ENCODE measurements at regions not wholly inside any gene's neighbourhood (a gene's known extent, or its start where the extent isn't known, plus 50 kb on each side); places are given as distances from the start of the nearest gene placed in this dataset.
"Not testable (repeated sequence)": the region's sequence is repeated elsewhere in the genome, so short reads cannot be mapped to it uniquely, and the experiment has no call there.

DNA sequence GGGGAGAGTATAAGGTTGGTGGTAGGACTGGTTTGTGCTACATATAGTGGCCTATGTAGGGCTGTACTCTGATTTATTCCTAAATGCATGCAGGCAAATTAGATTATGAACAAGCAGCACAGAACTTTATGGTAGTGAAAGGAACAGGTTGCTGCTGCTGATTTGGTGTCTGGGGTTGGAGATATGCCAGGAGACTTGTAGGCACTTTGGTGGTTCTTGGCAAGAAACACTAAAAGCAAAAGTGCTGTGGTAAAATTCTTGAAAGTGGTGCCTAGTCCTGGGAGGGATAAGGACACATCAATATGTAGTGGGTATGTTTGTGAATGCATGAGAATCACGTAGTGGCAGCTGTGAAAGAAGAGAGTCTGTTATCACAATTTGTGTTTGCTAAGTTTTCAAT lies 2126.0 kb downstream of the TP53TG3F start:
- no peak for DNase-seq

DNA sequence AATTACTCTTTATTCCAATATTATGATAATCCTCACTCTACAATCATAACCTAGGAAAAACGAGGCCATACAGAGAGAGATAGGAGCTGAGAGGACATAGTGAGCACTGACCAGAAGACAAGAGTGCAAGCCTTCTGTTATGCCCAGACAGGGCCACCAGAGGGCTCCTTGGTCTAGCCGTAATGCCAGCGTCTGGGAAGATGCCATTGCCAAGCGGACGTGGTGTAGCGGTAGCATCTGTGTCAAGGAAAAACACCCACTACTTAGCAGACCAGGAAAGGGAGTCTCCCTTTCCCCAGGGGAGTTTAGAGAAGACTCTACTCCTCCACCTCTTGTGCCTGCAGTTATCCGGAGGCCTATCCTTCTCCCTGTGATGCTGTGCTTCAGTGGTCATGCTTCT lies 2131.5 kb downstream of the TP53TG3F start:
- DNase-seq = not testable (repeated sequence)

DNA sequence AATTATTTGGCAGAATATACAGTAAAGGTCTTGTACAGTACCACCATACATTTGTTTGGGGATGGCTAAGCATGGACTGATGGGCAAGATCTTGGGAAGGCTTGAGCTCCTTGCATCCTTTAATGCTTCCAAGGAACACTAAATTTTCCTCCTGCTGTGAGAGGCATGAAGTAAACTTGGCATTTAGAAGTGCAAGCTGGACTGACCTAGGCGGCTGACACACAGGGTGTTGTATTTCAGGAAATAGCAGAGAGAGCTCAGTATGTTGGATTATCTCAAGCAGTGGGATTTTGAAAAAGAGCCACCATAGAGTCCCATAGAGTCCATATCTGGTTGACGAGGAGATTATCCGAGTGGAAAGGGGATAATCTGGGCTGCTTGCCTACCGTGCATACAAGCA lies 2137.1 kb downstream of the TP53TG3F start:
- no peak for DNase-seq

DNA sequence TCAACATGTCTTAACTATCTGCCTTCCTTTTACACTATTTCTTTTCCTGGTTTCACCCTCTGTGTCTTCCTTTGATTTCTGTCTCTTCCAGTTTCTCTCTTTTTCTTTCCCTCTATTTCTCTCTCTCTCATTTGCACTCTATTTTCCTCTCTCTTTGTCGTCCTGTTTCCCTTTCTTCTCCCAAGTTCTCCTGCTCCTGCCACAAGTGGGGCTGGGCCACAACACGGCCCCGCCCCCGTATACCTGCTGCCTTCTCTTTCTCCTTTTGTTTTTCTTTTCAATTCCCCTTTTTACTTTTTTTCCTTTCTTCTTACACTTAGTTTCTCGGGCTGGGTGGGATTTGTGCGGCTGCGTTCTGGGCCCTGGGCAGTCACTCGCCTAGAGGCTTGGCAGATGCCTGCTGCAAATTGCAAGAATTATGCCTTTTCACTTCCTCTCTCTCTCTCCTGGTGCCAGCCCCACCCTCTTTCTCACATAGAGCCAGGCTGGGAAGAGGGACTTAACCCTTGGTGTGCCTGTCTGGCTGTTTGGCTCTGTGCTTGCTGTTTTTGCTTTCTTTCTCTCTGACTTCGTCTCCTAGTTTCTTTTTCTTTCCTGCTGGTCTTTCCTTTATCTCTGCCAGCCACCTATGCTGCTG lies 2139.4 kb downstream of the TP53TG3F start:
- no peak for DNase-seq

DNA sequence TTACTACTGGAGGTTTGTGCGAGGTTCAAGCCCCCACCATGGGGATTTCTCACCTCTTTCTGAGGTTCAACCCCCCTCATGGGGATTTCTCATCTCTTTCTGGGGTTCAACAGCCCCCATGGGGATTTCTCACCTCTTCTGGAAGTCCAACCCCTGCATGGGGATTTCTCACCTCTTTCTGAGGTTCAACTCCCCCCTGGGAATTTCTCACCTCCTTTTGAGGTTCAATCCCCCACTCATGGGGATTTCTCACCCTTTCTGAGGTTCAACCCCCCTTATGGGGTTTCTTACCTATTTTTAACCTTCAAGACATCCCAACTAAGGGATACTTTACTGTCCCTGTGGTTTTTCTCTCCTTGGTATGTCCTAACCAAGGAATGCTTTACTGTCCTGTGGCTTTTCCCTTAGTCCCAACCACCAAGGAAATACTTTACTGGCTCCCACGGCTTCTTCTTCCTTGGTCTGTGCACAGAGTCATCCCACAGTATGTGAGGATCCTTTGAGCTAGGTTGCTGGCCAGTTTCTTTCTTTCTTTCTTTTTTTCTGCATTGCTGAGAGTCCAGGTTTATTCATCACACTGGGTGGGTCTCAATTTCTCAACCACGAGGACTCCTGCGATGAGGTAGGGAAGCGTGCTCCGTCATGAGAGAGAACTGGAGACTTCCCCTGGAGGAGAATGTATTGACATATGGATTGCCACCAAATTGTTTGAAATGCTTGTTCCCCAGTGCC lies 2140.2 kb downstream of the TP53TG3F start:
- no peak for DNase-seq

DNA sequence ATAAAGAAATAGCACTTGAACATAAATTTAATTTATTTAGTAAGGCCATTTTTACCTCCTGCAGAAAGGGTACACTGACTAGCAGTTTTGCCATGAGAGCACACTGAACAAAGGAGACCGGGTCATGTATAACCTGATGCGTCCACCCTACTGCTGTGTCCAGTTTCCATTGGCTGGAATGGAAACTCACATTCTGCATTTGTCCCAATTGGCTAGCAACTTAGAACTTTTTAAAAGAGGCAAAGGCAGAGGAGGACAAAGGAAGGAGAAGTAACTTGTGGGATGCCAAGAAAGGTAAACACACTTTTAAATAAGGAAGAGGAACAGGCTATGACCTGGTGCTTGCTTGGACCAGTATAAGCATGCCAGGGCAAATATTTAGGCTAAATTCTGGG lies 2140.7 kb downstream of the TP53TG3F start:
- DNase-seq = not testable (repeated sequence)

DNA sequence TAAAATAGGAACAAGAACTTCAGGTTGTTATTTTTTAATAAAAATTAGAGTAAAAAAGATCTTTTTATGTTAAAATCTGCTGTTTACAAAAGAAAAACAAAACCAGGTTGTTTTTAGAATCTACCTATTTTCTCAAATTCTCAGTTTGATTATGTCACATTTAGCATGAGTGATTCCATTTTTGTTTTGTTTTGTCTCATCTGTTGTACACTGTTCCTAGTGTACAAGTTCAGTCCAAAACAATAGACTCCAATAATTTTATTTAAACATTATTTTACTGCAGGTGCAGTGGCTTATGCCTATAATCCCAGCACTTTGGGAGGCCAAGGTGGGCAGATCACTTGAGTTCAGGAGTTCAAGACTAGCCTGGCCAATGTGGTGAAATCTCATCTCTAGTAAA lies 2142.7 kb downstream of the TP53TG3F start:
- DNase-seq = no peak

DNA sequence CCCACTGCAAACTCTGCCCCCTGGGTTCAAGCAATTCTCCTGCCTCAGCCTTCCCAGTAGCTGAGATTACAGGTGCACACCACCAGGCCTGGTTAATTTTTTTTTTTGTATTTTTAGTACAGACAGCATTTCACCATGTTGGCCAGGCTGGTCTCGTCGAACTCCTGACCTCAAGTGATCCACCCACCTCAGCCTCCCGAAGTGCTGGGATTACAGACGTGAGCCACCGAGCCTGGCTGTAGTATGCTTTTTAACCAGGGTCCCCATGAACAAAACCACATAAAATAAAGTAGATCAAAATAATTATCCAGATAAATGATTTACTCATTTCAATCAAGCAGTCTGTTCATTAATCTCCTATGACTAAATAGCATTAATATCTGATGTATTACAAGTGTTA lies 2144.0 kb downstream of the TP53TG3F start:
- DNase-seq = not testable (repeated sequence)

DNA sequence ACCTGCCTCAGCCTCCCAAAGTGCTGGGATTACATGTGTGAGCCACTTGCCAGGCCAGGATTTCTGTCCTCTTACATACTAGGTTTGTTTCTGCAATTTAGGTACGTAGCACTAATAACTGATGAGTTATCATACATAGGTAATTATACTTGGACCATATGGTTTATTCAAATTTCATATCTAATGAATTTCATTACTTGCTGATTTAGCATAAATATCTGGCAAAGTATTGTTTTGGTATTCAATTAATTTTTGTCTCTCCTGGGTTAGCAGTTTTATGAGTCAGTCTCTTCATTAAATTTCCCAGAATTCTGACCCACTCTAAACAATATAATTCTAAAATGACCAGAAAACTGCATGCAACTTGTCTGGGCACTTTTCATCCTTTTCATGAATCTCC lies 2146.5 kb downstream of the TP53TG3F start:
- no peak for DNase-seq

DNA sequence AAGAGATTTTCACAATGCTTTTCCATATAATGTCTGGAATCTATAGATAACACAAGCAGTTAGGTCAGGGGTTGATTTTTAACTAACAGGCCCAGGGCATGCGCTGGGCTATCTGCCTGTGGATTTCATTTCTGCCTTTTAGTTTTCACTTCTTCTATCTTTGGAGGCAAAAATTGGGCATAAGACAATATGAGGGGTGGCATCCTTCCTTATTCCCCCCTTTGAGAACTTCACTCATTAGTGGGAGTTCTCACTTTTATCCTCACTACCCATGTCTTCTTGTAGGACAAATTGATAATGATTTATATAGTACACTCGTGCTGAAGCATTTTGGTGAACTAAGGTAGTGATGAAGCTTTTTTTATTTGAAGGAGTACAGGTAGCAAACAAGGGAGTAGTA lies 2155.5 kb downstream of the TP53TG3F start:
- not testable (repeated sequence) for DNase-seq

DNA sequence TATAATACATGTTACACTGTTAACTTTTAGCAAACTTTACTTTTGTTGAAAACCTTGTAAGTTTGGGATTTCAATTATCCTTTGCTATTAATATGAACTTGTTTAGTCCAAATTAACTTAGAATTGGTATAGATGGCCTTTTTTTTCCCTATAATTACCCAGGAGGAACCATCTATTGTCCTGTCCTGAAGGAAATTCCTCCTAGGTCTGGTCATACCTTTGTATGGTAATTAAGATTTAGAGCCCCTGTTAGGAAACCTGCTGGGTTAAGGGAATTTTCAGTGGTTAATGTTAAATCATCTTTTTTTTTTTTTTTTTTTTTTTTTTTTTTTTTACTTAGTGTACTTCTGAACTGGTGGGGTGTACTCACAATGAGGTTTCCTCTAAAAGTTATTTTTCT lies 2159.8 kb downstream of the TP53TG3F start:
- DNase-seq = not testable (repeated sequence)

DNA sequence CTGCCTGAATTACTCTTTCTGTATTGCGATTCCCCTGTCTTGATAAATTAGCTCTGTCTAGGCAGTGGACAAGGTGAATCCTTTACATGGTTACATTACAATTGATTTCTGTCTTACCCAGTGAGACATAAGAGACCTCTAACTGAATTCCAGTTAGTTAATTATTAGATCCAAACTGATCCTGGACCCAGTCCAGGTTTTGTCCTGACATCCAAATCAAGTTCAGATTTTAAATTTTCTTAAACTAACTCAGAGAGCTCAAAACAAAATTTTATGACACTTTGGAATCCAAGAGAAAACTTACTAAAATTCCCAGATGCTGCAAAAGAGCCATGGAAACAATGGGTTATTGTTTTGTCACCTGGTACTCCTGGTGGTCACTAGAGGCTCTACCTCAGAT lies 2166.6 kb downstream of the TP53TG3F start:
- DNase-seq = no peak

DNA sequence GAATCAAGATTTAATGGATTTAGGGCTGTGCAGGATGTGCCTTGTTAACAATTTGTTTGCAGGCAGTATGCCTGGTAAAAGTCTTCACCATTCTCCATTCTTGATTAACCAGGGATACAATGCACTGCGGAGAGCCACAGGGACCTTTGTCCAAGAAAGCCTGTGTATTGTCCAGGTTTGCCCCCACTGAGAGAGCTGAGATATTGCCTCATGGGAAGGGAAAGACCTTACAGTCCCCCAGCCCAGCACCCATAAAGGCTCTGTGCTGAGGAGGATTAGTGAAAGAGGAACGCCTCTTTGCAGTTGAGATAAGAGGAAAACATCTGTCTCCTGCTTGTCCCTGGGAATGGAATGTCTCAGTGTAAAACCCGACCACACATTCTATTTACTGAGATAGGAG lies 2169.6 kb downstream of the TP53TG3F start:
- no peak for DNase-seq

DNA sequence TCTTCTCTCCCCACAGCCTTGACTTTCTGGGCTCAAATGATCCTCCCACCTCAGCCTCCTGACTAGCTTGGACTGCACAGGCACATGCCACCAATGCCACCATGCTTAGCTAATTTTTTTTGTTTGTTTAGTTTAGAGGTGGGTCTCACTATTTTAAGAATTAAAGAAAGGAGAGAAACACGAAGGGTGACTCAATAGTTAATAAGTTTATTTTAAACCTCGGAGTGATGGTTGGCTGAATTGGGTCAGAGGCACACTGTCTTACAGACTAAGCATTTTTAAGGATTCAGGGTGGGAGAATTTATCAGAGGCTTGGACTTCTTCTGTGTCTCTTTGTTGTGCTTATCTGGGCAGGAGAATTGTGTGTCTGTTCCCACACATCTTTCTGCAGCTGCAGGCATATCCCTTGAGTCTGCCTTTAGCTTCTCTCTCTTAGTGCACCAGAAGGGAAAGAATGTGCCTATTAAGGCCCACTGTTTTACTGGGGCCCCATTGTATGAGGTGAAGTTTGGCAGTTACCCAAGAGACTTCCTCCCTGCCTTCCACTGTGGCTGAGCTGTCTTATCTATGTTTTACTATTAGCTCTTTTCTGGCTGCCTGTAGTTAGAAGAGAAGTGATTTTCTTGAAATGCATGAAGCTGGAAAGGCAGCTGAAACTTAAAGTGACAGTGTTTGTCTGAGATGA lies 2172.0 kb downstream of the TP53TG3F start:
- DNase-seq = no peak

DNA sequence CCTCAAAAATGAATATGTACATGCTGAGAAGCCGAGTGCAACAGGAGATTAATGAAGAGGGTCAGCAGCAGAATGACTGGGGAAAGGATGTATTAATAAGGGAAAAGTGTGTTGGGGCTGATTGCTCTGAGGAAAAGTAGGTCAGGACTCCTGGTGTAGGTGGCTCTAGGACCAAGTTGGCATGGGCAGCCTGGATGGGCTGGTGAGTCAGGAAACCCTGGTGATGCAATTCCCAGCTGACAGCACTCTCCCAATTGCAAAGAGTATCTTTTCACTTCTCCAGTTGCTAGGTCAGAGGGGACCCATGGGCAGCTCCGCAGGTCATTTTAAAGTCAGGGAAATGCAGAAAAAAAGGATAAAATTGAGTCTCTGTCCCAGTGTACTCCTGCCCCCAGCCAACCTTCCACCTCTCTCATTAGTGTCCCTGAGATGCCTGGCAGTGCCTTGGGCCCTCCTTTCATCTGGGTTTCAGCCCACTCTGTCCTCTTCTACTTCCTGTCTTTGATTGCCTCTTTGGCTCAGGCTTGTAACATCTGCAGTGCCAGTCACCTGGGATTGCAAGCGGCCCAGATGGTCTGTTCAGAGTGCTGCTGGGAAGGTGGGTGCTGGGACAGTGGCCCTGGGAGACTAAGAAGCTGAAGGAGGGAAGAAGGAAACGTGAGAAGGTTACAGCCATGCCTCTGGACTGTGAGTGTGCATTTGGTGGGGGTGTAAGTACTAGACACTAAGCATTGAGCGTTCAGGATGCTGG lies 2177.2 kb downstream of the TP53TG3F start:
- DNase-seq = no peak

DNA sequence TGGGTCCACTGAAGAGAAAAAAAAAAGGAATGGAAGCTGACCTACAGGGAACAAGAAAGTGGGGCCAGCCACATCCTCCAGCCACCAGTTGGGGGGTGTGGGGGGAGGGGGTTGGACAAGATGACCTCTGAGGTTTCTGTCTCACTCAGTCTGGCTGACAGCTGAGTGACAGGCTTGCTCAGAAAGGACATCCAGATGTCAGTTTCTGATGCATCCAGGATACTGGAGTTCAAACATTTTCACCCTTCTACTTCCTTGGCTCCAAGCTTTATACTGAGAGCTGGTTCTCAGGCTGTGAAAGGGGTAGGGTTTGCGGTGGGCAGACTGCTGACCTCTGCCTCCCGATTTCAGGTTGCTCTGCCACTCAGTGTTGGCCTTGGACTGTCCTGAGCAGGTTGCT lies 2178.3 kb downstream of the TP53TG3F start:
- DNase-seq = no peak

DNA sequence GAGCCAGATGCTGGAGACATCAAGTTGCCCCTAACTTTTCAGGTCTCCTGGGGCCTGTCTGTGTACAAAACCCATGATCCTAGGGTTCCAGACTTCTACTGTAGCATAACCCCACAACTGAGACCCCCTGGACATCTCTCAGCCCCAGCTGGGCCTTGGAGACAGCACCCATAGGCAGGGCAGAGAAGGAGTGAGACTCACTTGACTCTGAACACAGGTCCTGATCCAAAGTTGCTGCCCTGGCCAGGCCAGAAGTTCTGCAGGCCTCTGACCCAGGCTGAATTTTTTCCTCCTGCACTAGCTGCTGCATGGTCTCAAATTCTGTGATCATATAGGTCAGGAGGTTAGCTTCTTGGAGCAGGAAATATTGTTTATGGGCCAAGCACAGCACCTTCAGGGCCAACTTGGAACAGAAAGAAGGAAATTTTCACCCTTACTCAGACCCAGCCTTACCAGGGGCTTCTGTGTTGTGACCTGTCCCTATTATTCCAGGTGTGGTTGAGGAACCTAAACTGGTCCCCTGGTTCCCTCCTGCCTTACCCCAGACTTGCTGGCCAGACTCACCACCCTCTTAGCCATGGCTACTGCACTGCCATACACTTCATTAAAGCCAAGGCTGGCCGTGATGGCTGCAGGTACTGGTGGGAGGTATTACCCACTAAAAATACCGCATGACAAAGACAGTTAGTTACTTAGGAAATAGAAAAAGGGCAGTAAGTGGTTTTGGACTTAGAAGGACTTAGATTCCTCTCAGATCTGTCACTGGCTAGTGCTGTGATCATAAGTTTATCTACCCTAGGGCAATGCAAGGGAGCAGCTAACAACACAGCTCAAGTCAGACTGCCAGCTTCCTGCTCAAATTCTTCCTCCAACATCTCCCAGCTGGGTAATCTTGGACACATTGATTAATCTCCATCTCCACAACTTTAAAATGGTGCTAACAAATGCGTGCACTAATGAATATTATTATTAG lies 2180.1 kb downstream of the TP53TG3F start:
- no peak for DNase-seq

DNA sequence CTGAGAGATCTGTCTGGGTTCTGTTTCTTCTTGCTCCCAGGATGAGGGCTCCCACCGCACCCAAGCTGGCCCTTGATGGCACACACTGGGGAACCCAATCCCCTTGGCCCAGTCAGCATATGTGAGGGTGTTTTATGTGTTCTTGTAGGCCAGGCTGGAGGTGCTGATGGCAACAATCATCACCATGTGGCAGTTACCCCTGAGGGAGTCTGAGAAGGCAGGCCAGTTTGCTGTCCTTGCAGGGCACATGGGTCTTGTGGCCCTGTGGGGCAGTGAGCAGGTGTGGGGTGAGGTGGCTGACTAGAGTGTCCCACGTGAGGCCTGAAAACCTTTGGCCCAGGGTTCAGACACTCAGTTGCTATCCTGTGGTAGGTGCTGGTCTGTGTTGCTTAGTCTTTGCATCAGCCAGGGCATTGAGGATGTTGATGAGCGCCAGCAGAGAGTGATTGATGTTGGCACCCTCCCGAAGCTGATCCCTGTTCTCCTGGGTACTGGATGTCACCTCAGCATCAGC lies 2183.0 kb downstream of the TP53TG3F start:
- no peak for DNase-seq

DNA sequence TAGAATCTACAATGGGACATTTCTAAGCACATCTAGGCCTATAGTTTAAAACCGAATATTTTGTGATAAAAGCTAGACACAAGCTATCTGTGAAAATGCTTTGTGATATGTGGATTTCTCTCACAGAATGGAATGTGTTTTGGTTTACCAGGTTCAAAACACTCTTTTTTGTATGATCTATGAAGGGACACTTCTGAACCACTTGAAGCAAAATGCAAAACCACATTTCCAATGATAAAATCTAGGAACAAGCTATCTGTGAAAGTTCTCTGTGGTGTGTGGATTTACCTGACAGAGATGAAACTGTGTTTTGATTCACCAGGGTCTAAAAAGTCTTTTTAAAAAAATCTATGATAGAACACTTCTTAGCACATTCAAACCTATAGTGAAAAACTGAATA lies 2192.4 kb downstream of the TP53TG3F start:
- no peak for DNase-seq

DNA sequence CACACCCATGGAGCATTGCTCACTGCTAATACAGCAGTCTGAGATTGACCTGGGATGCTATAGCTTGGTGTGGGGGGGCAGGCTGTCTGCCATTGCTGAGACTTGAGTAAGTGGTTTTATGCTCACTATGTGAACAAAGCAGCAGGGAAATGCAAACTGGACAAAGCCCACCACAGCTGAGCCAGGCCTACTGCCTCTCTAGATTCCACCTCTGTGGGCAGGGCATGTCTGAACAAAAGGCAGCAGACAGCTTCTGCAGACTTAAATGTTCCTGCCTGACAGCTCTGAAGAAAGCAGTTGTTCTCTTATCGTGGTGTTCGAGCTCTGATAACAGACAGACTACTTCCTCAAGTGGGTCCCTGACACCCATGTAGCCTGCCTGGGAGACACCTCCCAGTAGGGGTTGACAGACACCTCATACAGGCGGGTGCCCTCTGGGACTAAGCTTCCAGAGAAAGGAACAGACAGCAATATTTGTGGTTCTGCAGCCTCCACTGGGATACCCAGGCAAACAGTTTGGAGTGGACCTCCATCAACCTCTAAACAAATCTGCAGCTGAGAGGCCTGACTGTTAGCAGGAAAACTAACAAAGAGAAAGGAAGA lies 2204.8 kb downstream of the TP53TG3F start:
- no peak for DNase-seq

DNA sequence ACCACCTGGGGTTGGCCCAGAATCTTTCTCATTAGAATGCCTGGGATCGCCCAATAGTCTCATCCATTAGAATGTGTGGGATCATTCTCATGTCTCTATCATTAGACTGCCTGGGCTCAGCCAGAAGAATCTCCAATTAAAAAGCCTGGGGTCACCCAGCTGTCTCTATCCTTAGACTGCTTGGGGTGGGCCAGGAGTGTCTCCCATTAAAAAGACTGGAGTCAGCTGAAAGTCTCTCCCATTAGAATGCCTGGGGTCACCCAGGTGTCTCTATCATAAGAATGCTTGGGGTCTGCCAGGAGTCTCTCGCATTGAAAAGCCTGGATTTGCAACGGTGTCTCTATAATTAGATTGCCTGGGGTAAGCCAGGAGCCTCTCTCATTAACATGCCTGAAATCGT lies 2225.7 kb downstream of the TP53TG3F start:
- no peak for DNase-seq

DNA sequence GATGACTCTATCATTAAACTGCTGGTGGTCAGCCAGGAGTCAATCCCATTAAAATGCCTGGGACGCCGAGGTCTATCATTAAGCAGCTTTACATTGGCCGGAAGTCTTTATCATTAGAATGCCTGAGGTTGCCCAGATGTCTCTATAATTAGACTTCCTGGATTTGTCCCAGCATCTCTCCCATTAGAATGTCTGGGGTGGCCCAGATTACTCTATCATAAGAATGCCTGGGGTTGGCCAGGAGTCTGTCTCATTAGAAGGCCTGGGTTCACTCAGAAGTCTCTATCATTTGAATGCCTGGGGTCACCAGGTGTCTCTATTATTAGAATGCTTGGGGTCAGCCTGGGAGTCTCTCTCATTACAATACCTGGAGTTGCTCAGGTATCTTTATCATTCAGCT lies 2227.2 kb downstream of the TP53TG3F start:
- DNase-seq = no peak

Measured in NCI-H2107 (cell line).